Stimulated activated naive CD8-positive, alpha-beta T cell treated with anti-CD3 and anti-CD28 coated beads, Interleukin-15, amount 100 ng/mL, for 72 hours (primary cell): ENCODE measurements at regions not wholly inside any gene's neighbourhood (a gene's known extent, or its start where the extent isn't known, plus 50 kb on each side); places are given as distances from the start of the nearest gene placed in this dataset.

ENCODE experiments used
- ATAC-seq: fragments of 150-1000 bp; cut with Tn5 transposase; 2 replicates; pipeline ENCODE4 v1.10.0; 2021; ENCODE audit warnings: mild to moderate bottlenecking, moderate library complexity
- DNase-seq, 2 donors: peaks; one replicate each; pipeline ENCODE4 v3.0.0; 2021 to 2022
- H3K27ac Mint-ChIP-seq, 2 donors: one replicate each; pipeline ENCODE4 v1.8.0; 2022; ENCODE audit warnings: mild to moderate bottlenecking in 2 of 2, mixed read lengths in 2 of 2, moderate library complexity in 2 of 2
- H3K27me3 Mint-ChIP-seq: one replicate; pipeline ENCODE4 v1.8.0; 2022; ENCODE audit warnings: mixed read lengths
- H3K4me1 Mint-ChIP-seq: one replicate; pipeline ENCODE4 v1.8.0; 2022; ENCODE audit warnings: mild to moderate bottlenecking, mixed read lengths
- H3K4me3 Mint-ChIP-seq, 2 donors: one replicate each; pipeline ENCODE4 v1.8.0; 2022; ENCODE audit warnings: mild to moderate bottlenecking in 2 of 2, mixed read lengths in 2 of 2, moderate library complexity in 1 of 2
- H3K9me3 Mint-ChIP-seq, 2 donors: one replicate each; pipeline ENCODE4 v1.8.0; 2022; ENCODE audit warnings: mixed read lengths in 2 of 2

- DNase-seq (no peak), ATAC-seq (no peak)
- Mint-ChIP-seq H3K4me3 (no peak overlapping the region), H3K27me3 (peaks cover 18% of the 10 kb centered on the region), H3K27ac (no peak overlapping the region), H3K9me3 (peaks cover 0 to 7% of the 10 kb centered on the region in 2 donors), H3K4me1 (no peaks in the 10 kb centered on the region)
Observed at GRCh38 chr5:169472544-169472943, 111.0 kb upstream of the SPDL1 start.

GRCh38 chr5:169471021-169471420 lies 112.6 kb upstream of the SPDL1 start:
- Mint-ChIP-seq H3K4me1 (no peaks in the 10 kb centered on the region), H3K9me3 (no peaks in the 10 kb centered on the region), H3K4me3 (no peak overlapping the region), H3K27ac (no peak overlapping the region), H3K27me3 (peaks cover 18% of the 10 kb centered on the region)
- DNase-seq (no peak), ATAC-seq (no peak)

GRCh38 chr5:169467041-169467771 lies 116.4 kb upstream of the SPDL1 start:
- H3K9me3 Mint-ChIP-seq: no peaks in the 10 kb centered on the region
- no peaks in the 10 kb centered on the region for H3K4me1 Mint-ChIP-seq
- peaks cover 18% of the 10 kb centered on the region for H3K27me3 Mint-ChIP-seq
- peak overlapping the region in 1 of 2 donors; percentile 22 for H3K27ac Mint-ChIP-seq
- H3K4me3 Mint-ChIP-seq: no peak overlapping the region
- ATAC-seq: no peak
- no peak for DNase-seq

GRCh38 chr5:169460896-169461295 lies 122.7 kb upstream of the SPDL1 start:
- peaks cover 26% of the 10 kb centered on the region for H3K27me3 Mint-ChIP-seq

GRCh38 chr5:169460123-169460522 lies 123.5 kb upstream of the SPDL1 start:
- peaks cover 26% of the 10 kb centered on the region for H3K27me3 Mint-ChIP-seq
- no peaks in the 10 kb centered on the region for H3K4me1 Mint-ChIP-seq
- no peak overlapping the region for H3K4me3 Mint-ChIP-seq
- no peak overlapping the region for H3K27ac Mint-ChIP-seq
- DNase-seq: no peak
- ATAC-seq: no peak
- no peaks in the 10 kb centered on the region for H3K9me3 Mint-ChIP-seq

More at GRCh38 chr5:169460896-169461295, 122.7 kb upstream of the SPDL1 start:
- no peak overlapping the region for H3K4me3 Mint-ChIP-seq
- no peaks in the 10 kb centered on the region for H3K4me1 Mint-ChIP-seq
- no peaks in the 10 kb centered on the region for H3K9me3 Mint-ChIP-seq
- no peak overlapping the region for H3K27ac Mint-ChIP-seq
- DNase-seq (no peak), ATAC-seq (no peak)

- DNase-seq (no peak), ATAC-seq (no peak)
- Mint-ChIP-seq H3K9me3 (no peaks in the 10 kb centered on the region), H3K4me1 (no peaks in the 10 kb centered on the region), H3K4me3 (no peak overlapping the region), H3K27me3 (peaks cover 33% of the 10 kb centered on the region), H3K27ac (no peak overlapping the region)
Observed at GRCh38 chr5:169458221-169458620, 125.4 kb upstream of the SPDL1 start.

- no peak for DNase-seq
- H3K27me3 Mint-ChIP-seq: peaks cover 7% of the 10 kb centered on the region
- H3K4me1 Mint-ChIP-seq: no peaks in the 10 kb centered on the region
- H3K27ac Mint-ChIP-seq: no peak overlapping the region
- no peak overlapping the region for H3K4me3 Mint-ChIP-seq
- no peaks in the 10 kb centered on the region for H3K9me3 Mint-ChIP-seq
- no peak for ATAC-seq
Observed at GRCh38 chr5:169450464-169450863, 133.1 kb upstream of the SPDL1 start.

GRCh38 chr5:169448826-169449225 lies 134.7 kb upstream of the SPDL1 start:
- no peak for ATAC-seq
- Mint-ChIP-seq H3K27ac (no peak overlapping the region), H3K27me3 (peaks cover 4% of the 10 kb centered on the region), H3K9me3 (no peaks in the 10 kb centered on the region), H3K4me3 (no peak overlapping the region), H3K4me1 (no peaks in the 10 kb centered on the region)
- no peak for DNase-seq

GRCh38 chr5:169445191-169445590 lies 138.4 kb upstream of the SPDL1 start:
- Mint-ChIP-seq H3K27ac (no peak overlapping the region), H3K9me3 (no peaks in the 10 kb centered on the region), H3K27me3 (no peaks in the 10 kb centered on the region), H3K4me3 (no peak overlapping the region), H3K4me1 (no peaks in the 10 kb centered on the region)
- ATAC-seq (no peak), DNase-seq (no peak)

- no peak for ATAC-seq
- no peak overlapping the region for H3K27ac Mint-ChIP-seq
- H3K4me1 Mint-ChIP-seq: no peaks in the 10 kb centered on the region
- no peaks in the 10 kb centered on the region for H3K9me3 Mint-ChIP-seq
- H3K27me3 Mint-ChIP-seq: peaks cover 10% of the 10 kb centered on the region
- DNase-seq: no peak
- no peak overlapping the region for H3K4me3 Mint-ChIP-seq
Observed at GRCh38 chr5:169442913-169443784, 140.4 kb upstream of the SPDL1 start.

GRCh38 chr5:169442403-169442874 lies 141.1 kb upstream of the SPDL1 start:
- H3K4me1 Mint-ChIP-seq: no peaks in the 10 kb centered on the region
- DNase-seq (no peak), ATAC-seq (no peak)
- H3K27me3 Mint-ChIP-seq: peaks cover 10% of the 10 kb centered on the region
- no peak overlapping the region for H3K27ac Mint-ChIP-seq
- no peaks in the 10 kb centered on the region for H3K9me3 Mint-ChIP-seq
- H3K4me3 Mint-ChIP-seq: no peak overlapping the region

GRCh38 chr5:169440107-169440705 lies 139.3 kb upstream of the SLIT3 start:
- Mint-ChIP-seq H3K4me1 (no peaks in the 10 kb centered on the region), H3K27ac (no peak overlapping the region), H3K27me3 (peaks cover 10% of the 10 kb centered on the region), H3K9me3 (no peaks in the 10 kb centered on the region), H3K4me3 (no peak overlapping the region)
- DNase-seq (no peak), ATAC-seq (no peak)

- Mint-ChIP-seq H3K4me1 (no peaks in the 10 kb centered on the region), H3K4me3 (no peak overlapping the region), H3K27me3 (peaks cover 10% of the 10 kb centered on the region), H3K9me3 (no peaks in the 10 kb centered on the region), H3K27ac (no peak overlapping the region)
- no peak for DNase-seq
- ATAC-seq: no peak
Observed at GRCh38 chr5:169439362-169439761, 138.4 kb upstream of the SLIT3 start.

- ATAC-seq (no peak), DNase-seq (no peak)
- H3K9me3 Mint-ChIP-seq: no peaks in the 10 kb centered on the region
- peaks cover 10% of the 10 kb centered on the region for H3K27me3 Mint-ChIP-seq
- no peak overlapping the region for H3K27ac Mint-ChIP-seq
- no peak overlapping the region for H3K4me3 Mint-ChIP-seq
- H3K4me1 Mint-ChIP-seq: no peaks in the 10 kb centered on the region
Observed at GRCh38 chr5:169435506-169436229, 134.7 kb upstream of the SLIT3 start.

GRCh38 chr5:169433221-169433651 lies 132.3 kb upstream of the SLIT3 start:
- DNase-seq: no peak
- ATAC-seq: no peak
- H3K27ac Mint-ChIP-seq: no peak overlapping the region
- H3K4me3 Mint-ChIP-seq: no peak overlapping the region
- peaks cover under 1% of the 10 kb centered on the region for H3K27me3 Mint-ChIP-seq
- no peaks in the 10 kb centered on the region for H3K9me3 Mint-ChIP-seq
- H3K4me1 Mint-ChIP-seq: no peaks in the 10 kb centered on the region
